ENCODE measurements at regions not wholly inside any gene's neighbourhood (a gene's known extent, or its start where the extent isn't known, plus 50 kb on each side); places are given as distances from the start of the nearest gene placed in this dataset.

- Mint-ChIP-seq H3K9me3 (peaks cover 22% of the 10 kb centered on the region), H3K36me3 (peaks cover 17% of the 10 kb centered on the region), H3K27ac (no peak overlapping the region), H3K27me3 (ENCODE audit: low read depth) (no peaks in the 10 kb centered on the region), H3K4me3 (no peak overlapping the region), H3K4me1 (no peaks in the 10 kb centered on the region)
- ATAC-seq = no peak
- ChIA-PET CTCF (no interaction called here), POLR2A (no interaction called here)
- TF ChIP-seq SOX15 (CRISPR knock-in tag; IDR thresholded peaks at IDR 0.05) (no peak), ZNF232 (CRISPR knock-in tag; IDR thresholded peaks at IDR 0.05) (no peak), FOXJ3 (CRISPR knock-in tag; IDR thresholded peaks at IDR 0.05; ENCODE audit: borderline replicate concordance) (no peak), ZNF317 (CRISPR knock-in tag; IDR thresholded peaks at IDR 0.05; ENCODE audit: borderline replicate concordance, low read depth) (no peak), ZNF263 (CRISPR knock-in tag; IDR thresholded peaks at IDR 0.05; ENCODE audit: low read depth) (no peak), IRF1 (CRISPR knock-in tag; IDR thresholded peaks at IDR 0.05) (no peak), KAT7 (CRISPR knock-in tag; IDR thresholded peaks at IDR 0.05; ENCODE audit: borderline replicate concordance) (no peak), HMGA2 (CRISPR knock-in tag; IDR thresholded peaks at IDR 0.05) (no peak), SMAD4 (CRISPR knock-in tag; IDR thresholded peaks at IDR 0.05) (no peak), SP1 (CRISPR knock-in tag; conservative IDR thresholded peaks at IDR 0.05) (no peak)
- TF ChIP-seq, protein P1, sequence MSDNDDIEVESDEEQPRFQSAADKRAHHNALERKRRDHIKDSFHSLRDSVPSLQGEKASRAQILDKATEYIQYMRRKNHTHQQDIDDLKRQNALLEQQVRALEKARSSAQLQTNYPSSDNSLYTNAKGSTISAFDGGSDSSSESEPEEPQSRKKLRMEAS (CRISPR knock-in tag; IDR thresholded peaks at IDR 0.05) = no peak
- TF ChIP-seq, protein P2, sequence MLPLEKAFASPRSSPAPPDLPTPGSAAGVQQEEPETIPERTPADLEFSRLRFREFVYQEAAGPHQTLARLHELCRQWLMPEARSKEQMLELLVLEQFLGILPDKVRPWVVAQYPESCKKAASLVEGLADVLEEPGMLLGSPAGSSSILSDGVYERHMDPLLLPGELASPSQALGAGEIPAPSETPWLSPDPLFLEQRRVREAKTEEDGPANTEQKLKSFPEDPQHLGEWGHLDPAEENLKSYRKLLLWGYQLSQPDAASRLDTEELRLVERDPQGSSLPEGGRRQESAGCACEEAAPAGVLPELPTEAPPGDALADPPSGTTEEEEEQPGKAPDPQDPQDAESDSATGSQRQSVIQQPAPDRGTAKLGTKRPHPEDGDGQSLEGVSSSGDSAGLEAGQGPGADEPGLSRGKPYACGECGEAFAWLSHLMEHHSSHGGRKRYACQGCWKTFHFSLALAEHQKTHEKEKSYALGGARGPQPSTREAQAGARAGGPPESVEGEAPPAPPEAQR (CRISPR knock-in tag; IDR thresholded peaks at IDR 0.05) = no peak
- DNase-seq (ENCODE audit: low spot score) = no peak
Measured at GRCh38 chr17:63376949-63377348, 69.2 kb downstream of the CYB561 start.

DNA sequence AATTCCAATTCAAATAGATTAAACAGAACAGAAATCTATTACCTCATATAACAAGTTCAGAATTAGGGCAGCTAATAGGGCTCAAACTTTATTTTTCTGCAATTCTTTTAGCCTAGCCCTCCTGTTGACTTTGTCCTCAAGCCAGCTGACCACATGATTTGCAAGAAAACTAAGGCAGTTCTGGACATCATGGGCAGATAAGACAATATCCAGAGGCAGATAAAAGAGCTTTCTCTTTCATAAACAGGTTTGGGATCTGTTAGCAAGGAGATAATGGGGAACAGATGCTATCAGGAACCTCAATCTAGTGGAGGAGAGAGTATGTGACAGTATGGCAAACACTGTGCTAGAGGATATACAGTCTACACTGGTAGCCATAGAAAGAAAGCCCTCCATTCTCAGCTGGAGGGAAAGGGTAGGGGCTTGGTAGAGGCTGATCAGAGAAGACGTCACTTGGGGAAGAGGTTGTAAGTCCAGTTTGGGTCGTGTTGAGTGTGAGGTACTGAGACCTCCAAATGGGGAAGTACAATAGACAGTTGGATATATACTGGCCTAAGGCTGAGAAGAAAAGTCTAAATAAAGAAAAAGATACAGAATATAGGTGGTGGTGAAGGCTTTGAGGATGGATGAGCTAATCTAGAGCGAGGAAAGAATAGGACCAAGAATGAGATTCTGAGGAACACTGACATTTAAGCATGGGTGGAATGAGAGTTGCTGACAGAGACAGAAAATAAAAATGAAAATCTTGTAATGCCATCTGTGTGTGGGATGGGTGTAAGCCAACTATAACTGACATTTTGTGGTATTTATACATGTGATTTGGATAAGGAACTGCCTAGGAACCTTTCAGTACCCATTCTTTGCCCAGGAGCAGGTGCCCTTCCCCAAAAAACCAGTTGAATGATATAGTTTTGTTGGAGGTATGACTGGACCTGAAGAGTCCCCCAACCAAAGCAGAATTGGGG is 67.4 kb downstream of the CYB561 start:
- Mint-ChIP-seq H3K4me3 (no peak overlapping the region), H3K4me1 (no peaks in the 10 kb centered on the region), H3K9me3 (peaks cover 22% of the 10 kb centered on the region), H3K27ac (no peak overlapping the region), H3K36me3 (peaks cover 17% of the 10 kb centered on the region), H3K27me3 (ENCODE audit: low read depth) (no peaks in the 10 kb centered on the region)
- CTCF ChIA-PET = no interaction called here
- DNase-seq (ENCODE audit: low spot score) (no peak), ATAC-seq (no peak)
- POLR2A ChIA-PET = no interaction called here
- TF ChIP-seq ELF4 (CRISPR knock-in tag; IDR thresholded peaks at IDR 0.05; ENCODE audit: low read depth) = no peak
- no peak for TF ChIP-seq ERG (CRISPR knock-in tag; IDR thresholded peaks at IDR 0.05)
- TF ChIP-seq, protein P3, sequence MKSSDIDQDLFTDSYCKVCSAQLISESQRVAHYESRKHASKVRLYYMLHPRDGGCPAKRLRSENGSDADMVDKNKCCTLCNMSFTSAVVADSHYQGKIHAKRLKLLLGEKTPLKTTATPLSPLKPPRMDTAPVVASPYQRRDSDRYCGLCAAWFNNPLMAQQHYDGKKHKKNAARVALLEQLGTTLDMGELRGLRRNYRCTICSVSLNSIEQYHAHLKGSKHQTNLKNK (CRISPR knock-in tag; IDR thresholded peaks at IDR 0.05) = no peak
- TF ChIP-seq, protein P4, sequence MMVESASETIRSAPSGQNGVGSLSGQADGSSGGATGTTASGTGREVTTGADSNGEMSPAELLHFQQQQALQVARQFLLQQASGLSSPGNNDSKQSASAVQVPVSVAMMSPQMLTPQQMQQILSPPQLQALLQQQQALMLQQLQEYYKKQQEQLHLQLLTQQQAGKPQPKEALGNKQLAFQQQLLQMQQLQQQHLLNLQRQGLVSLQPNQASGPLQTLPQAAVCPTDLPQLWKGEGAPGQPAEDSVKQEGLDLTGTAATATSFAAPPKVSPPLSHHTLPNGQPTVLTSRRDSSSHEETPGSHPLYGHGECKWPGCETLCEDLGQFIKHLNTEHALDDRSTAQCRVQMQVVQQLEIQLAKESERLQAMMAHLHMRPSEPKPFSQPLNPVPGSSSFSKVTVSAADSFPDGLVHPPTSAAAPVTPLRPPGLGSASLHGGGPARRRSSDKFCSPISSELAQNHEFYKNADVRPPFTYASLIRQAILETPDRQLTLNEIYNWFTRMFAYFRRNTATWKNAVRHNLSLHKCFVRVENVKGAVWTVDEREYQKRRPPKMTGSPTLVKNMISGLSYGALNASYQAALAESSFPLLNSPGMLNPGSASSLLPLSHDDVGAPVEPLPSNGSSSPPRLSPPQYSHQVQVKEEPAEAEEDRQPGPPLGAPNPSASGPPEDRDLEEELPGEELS (CRISPR knock-in tag; IDR thresholded peaks at IDR 0.05) = no peak
- no peak for TF ChIP-seq HMGA2 (CRISPR knock-in tag; IDR thresholded peaks at IDR 0.05)
- no peak for TF ChIP-seq ESRRA (CRISPR knock-in tag; IDR thresholded peaks at IDR 0.05; ENCODE audit: borderline replicate concordance)
- no peak for TF ChIP-seq NFYB (CRISPR knock-in tag; conservative IDR thresholded peaks at IDR 0.05; ENCODE audit: low read depth)
- TF ChIP-seq ZNF232 (CRISPR knock-in tag; IDR thresholded peaks at IDR 0.05) = no peak
- TF ChIP-seq ZNF263 (CRISPR knock-in tag; IDR thresholded peaks at IDR 0.05; ENCODE audit: low read depth) = no peak
- TF ChIP-seq, protein P5, sequence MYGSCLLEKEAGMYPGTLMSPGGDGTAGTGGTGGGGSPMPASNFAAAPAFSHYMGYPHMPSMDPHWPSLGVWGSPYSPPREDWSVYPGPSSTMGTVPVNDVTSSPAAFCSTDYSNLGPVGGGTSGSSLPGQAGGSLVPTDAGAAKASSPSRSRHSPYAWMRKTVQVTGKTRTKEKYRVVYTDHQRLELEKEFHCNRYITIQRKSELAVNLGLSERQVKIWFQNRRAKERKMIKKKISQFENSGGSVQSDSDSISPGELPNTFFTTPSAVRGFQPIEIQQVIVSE (CRISPR knock-in tag; IDR thresholded peaks at IDR 0.05; ENCODE audit: borderline replicate concordance) = no peak
- no peak for TF ChIP-seq USF1 (CRISPR knock-in tag; IDR thresholded peaks at IDR 0.05)
- no peak for TF ChIP-seq TCF7 (CRISPR knock-in tag; IDR thresholded peaks at IDR 0.05; ENCODE audit: low read depth)
- no peak for TF ChIP-seq NR3C1 (CRISPR knock-in tag; conservative IDR thresholded peaks at IDR 0.05; ENCODE audit: low read depth)

All from WTC11 (cell line).